H1 (cell line): ENCODE measurements at regions not wholly inside any gene's neighbourhood (a gene's known extent, or its start where the extent isn't known, plus 50 kb on each side); places are given as distances from the start of the nearest gene placed in this dataset.

Experiments
- CREB1 ChIP-seq: IDR thresholded peaks from 2 replicates; pipeline ENCODE4 v1.6.1; 2012; ENCODE audit warnings: inconsistent platforms
- NRF1 ChIP-seq: IDR thresholded peaks from 2 replicates; pipeline ENCODE4 v1.6.1; 2011; ENCODE audit warnings: mild to moderate bottlenecking, low read depth, low read length, improper control_type of control experiment
- SP4 ChIP-seq: IDR thresholded peaks from 2 replicates; pipeline ENCODE4 v1.6.1; 2012; ENCODE audit warnings: low read length, inconsistent platforms
- TF ChIP-seq, protein P1 (sequence below): fragments of 300-600 bp; sonication (generic); IDR thresholded peaks from 2 replicates; pipeline ENCODE4 v1.7.1; 2012; ENCODE audit warnings: low read length, moderate library complexity, mild to moderate bottlenecking, inconsistent platforms; ENCODE audit not compliant: insufficient replicate concordance

GRCh38 chr1:37237948-37238347 lies 203.6 kb upstream of the GRIK3 start (continued):
- TF ChIP-seq, protein P1, sequence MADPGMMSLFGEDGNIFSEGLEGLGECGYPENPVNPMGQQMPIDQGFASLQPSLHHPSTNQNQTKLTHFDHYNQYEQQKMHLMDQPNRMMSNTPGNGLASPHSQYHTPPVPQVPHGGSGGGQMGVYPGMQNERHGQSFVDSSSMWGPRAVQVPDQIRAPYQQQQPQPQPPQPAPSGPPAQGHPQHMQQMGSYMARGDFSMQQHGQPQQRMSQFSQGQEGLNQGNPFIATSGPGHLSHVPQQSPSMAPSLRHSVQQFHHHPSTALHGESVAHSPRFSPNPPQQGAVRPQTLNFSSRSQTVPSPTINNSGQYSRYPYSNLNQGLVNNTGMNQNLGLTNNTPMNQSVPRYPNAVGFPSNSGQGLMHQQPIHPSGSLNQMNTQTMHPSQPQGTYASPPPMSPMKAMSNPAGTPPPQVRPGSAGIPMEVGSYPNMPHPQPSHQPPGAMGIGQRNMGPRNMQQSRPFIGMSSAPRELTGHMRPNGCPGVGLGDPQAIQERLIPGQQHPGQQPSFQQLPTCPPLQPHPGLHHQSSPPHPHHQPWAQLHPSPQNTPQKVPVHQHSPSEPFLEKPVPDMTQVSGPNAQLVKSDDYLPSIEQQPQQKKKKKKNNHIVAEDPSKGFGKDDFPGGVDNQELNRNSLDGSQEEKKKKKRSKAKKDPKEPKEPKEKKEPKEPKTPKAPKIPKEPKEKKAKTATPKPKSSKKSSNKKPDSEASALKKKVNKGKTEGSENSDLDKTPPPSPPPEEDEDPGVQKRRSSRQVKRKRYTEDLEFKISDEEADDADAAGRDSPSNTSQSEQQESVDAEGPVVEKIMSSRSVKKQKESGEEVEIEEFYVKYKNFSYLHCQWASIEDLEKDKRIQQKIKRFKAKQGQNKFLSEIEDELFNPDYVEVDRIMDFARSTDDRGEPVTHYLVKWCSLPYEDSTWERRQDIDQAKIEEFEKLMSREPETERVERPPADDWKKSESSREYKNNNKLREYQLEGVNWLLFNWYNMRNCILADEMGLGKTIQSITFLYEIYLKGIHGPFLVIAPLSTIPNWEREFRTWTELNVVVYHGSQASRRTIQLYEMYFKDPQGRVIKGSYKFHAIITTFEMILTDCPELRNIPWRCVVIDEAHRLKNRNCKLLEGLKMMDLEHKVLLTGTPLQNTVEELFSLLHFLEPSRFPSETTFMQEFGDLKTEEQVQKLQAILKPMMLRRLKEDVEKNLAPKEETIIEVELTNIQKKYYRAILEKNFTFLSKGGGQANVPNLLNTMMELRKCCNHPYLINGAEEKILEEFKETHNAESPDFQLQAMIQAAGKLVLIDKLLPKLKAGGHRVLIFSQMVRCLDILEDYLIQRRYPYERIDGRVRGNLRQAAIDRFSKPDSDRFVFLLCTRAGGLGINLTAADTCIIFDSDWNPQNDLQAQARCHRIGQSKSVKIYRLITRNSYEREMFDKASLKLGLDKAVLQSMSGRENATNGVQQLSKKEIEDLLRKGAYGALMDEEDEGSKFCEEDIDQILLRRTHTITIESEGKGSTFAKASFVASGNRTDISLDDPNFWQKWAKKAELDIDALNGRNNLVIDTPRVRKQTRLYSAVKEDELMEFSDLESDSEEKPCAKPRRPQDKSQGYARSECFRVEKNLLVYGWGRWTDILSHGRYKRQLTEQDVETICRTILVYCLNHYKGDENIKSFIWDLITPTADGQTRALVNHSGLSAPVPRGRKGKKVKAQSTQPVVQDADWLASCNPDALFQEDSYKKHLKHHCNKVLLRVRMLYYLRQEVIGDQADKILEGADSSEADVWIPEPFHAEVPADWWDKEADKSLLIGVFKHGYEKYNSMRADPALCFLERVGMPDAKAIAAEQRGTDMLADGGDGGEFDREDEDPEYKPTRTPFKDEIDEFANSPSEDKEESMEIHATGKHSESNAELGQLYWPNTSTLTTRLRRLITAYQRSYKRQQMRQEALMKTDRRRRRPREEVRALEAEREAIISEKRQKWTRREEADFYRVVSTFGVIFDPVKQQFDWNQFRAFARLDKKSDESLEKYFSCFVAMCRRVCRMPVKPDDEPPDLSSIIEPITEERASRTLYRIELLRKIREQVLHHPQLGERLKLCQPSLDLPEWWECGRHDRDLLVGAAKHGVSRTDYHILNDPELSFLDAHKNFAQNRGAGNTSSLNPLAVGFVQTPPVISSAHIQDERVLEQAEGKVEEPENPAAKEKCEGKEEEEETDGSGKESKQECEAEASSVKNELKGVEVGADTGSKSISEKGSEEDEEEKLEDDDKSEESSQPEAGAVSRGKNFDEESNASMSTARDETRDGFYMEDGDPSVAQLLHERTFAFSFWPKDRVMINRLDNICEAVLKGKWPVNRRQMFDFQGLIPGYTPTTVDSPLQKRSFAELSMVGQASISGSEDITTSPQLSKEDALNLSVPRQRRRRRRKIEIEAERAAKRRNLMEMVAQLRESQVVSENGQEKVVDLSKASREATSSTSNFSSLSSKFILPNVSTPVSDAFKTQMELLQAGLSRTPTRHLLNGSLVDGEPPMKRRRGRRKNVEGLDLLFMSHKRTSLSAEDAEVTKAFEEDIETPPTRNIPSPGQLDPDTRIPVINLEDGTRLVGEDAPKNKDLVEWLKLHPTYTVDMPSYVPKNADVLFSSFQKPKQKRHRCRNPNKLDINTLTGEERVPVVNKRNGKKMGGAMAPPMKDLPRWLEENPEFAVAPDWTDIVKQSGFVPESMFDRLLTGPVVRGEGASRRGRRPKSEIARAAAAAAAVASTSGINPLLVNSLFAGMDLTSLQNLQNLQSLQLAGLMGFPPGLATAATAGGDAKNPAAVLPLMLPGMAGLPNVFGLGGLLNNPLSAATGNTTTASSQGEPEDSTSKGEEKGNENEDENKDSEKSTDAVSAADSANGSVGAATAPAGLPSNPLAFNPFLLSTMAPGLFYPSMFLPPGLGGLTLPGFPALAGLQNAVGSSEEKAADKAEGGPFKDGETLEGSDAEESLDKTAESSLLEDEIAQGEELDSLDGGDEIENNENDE, result no peak
- TF ChIP-seq SP4 (no peak), CREB1 (no peak), NRF1 (no peak)
